Ascending aorta (tissue), 2 donors: ENCODE measurements at regions not wholly inside any gene's neighbourhood (a gene's known extent, or its start where the extent isn't known, plus 50 kb on each side); places are given as distances from the start of the nearest gene placed in this dataset.
A peak's percentile ranks its signal among the peaks of the same experiment; 100 is the strongest.

Experiments used
- DNase-seq, 2 donors: peaks; one replicate each; pipeline ENCODE4 v3.0.0-alpha.2; 2019; ENCODE audit warnings: low spot score in 2 of 2
- H3K27ac ChIP-seq, 2 donors: fragments of 200-600 bp; sonication (generic); one replicate each; pipeline ENCODE4 v1.5.1; 2016 to 2017; ENCODE audit warnings: mild to moderate bottlenecking in 1 of 2
- H3K27me3 ChIP-seq: fragments of 200-600 bp; sonication (generic); one replicate; pipeline ENCODE4 v1.5.1; 2017
- H3K36me3 ChIP-seq, 2 donors: fragments of 200-600 bp; sonication (generic); one replicate each; pipeline ENCODE4 v1.5.1; 2016
- H3K4me1 ChIP-seq, 2 donors: fragments of 200-600 bp; sonication (generic); one replicate each; pipeline ENCODE4 v1.5.1; 2016 to 2017; ENCODE audit warnings: mild to moderate bottlenecking in 1 of 2
- H3K4me3 ChIP-seq, 2 donors: fragments of 200-600 bp; sonication (generic); one replicate each; pipeline ENCODE4 v1.5.1; 2016 to 2017; ENCODE audit warnings: mild to moderate bottlenecking in 1 of 2
- H3K9me3 ChIP-seq, 2 donors: fragments of 200-600 bp; sonication (generic); one replicate each; pipeline ENCODE4 v1.5.1; 2016
- CTCF ChIP-seq, 3 experiments: fragments of 200-600 bp in 2 of 3; fragments of 450-650 bp in 1 of 3; sonication (generic) in 2 of 3; IDR thresholded peaks; one replicate each; pipeline ENCODE4 v1.5.1; 2016 to 2019; ENCODE audit warnings: antibody characterized with exemption in 3 of 3, mild to moderate bottlenecking in 1 of 3, moderate library complexity in 1 of 3
- intact Hi-C: fragments of 100-400 bp; cut with DNase I; formaldehyde crosslinking; loops from one replicate; pipeline ENCODE4 v1.15.1; 2023

- Histone ChIP-seq H3K4me1 (peaks cover 0 to 19% of the 10 kb centered on the region in 2 donors), H3K9me3 (no peaks in the 10 kb centered on the region), H3K4me3 (no peak overlapping the region), H3K36me3 (no peaks in the 10 kb centered on the region), H3K27me3 (no peaks in the 10 kb centered on the region), H3K27ac (peak overlapping the region; percentile 67 to 72)
- TF ChIP-seq CTCF (IDR thresholded peaks at IDR 0.05) = no peak
- no peak for DNase-seq
- intact Hi-C loops = loop anchor here (2.0 kb wide), 1 partner anchor 239 kb away; the partner anchor contains the start of gene ATP2B1
These were observed 239.0 kb upstream of the ATP2B1 start for GRCh38 chr12:89947437-89948270.

- no peak for DNase-seq
- no peaks in the 10 kb centered on the region for H3K9me3 ChIP-seq
- intact Hi-C loops = no loop called here
- H3K27ac ChIP-seq = no peak overlapping the region
- no peak for TF ChIP-seq CTCF (IDR thresholded peaks at IDR 0.05)
- H3K4me1 ChIP-seq = peaks cover 0 to 19% of the 10 kb centered on the region in 2 donors
- H3K27me3 ChIP-seq = no peaks in the 10 kb centered on the region
- H3K4me3 ChIP-seq = no peak overlapping the region
- H3K36me3 ChIP-seq = no peaks in the 10 kb centered on the region
These were observed 238.0 kb upstream of the ATP2B1 start for GRCh38 chr12:89946518-89947135.

GRCh38 chr12:89945123-89945522 lies 236.5 kb upstream of the ATP2B1 start:
- intact Hi-C loops = no loop called here
- H3K9me3 ChIP-seq = no peaks in the 10 kb centered on the region
- H3K4me3 ChIP-seq = no peak overlapping the region
- no peak overlapping the region for H3K27ac ChIP-seq
- peaks cover 0 to 16% of the 10 kb centered on the region in 2 donors for H3K4me1 ChIP-seq
- H3K27me3 ChIP-seq = no peaks in the 10 kb centered on the region
- no peak for TF ChIP-seq CTCF (IDR thresholded peaks at IDR 0.05)
- H3K36me3 ChIP-seq = no peaks in the 10 kb centered on the region
- no peak for DNase-seq

- Histone ChIP-seq H3K36me3 (no peaks in the 10 kb centered on the region), H3K27me3 (no peaks in the 10 kb centered on the region), H3K4me1 (peaks cover 0 to 10% of the 10 kb centered on the region in 2 donors), H3K27ac (no peak overlapping the region), H3K4me3 (no peak overlapping the region), H3K9me3 (no peaks in the 10 kb centered on the region)
- intact Hi-C loops = no loop called here
- DNase-seq = no peak
- TF ChIP-seq CTCF (IDR thresholded peaks at IDR 0.05) = no peak
These were observed 234.8 kb upstream of the ATP2B1 start for GRCh38 chr12:89943463-89943862.

GRCh38 chr12:89941436-89941835 lies 232.8 kb upstream of the ATP2B1 start:
- Histone ChIP-seq H3K4me3 (no peak overlapping the region), H3K36me3 (no peaks in the 10 kb centered on the region), H3K27ac (no peak overlapping the region), H3K27me3 (no peaks in the 10 kb centered on the region), H3K4me1 (no peaks in the 10 kb centered on the region), H3K9me3 (no peaks in the 10 kb centered on the region)
- TF ChIP-seq CTCF (IDR thresholded peaks at IDR 0.05) = no peak
- no peak for DNase-seq
- intact Hi-C loops = no loop called here
